H4 (cell line): ENCODE measurements at regions not wholly inside any gene's neighbourhood (a gene's known extent, or its start where the extent isn't known, plus 50 kb on each side); places are given as distances from the start of the nearest gene placed in this dataset.
A peak's percentile ranks its signal among the peaks of the same experiment; 100 is the strongest.

Experiments
- DNase-seq: peaks from one replicate; pipeline ENCODE4 v3.0.0-alpha.2; 2015; ENCODE audit warnings: low spot score

DNA sequence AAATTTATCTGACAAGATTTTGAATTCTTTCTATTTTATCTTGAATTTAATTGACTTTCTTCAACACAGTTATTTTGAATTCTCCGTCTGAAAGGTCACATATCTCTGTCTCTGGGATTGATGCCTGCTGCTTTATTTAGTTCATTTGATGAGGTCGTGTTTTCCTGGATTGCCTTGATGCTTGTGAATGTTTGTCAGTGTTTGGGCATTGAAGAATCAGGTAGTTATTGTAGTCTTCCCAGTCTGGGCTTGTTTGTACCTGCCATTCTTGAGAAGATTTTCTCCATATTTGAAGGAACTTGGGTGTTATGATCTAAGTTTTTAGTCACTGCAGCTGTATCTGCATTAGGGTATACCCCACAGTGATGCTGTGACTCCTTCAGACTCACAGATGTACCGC is 315.8 kb upstream of the DDHD1 start:
- DNase-seq: no peak

DNA sequence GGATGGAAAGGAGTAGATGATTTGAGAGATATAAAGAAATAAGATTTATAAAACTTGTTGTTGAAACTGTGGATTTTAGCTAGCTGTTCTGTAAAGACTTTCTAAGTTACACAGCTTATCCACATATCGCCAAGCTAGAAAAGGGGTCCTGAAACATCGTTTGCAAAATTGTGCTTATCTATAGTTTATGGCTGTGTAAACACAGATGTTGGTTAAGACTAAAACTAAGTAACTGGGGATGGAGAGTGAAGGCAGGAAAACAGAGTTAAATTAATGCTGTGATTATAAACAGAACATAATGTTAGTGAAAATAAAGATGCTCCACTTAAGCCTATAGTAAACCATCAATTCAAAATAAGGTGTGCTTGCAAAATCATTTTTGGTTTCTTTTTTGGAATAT is 311.3 kb upstream of the DDHD1 start:
- DNase-seq: no peak

DNA sequence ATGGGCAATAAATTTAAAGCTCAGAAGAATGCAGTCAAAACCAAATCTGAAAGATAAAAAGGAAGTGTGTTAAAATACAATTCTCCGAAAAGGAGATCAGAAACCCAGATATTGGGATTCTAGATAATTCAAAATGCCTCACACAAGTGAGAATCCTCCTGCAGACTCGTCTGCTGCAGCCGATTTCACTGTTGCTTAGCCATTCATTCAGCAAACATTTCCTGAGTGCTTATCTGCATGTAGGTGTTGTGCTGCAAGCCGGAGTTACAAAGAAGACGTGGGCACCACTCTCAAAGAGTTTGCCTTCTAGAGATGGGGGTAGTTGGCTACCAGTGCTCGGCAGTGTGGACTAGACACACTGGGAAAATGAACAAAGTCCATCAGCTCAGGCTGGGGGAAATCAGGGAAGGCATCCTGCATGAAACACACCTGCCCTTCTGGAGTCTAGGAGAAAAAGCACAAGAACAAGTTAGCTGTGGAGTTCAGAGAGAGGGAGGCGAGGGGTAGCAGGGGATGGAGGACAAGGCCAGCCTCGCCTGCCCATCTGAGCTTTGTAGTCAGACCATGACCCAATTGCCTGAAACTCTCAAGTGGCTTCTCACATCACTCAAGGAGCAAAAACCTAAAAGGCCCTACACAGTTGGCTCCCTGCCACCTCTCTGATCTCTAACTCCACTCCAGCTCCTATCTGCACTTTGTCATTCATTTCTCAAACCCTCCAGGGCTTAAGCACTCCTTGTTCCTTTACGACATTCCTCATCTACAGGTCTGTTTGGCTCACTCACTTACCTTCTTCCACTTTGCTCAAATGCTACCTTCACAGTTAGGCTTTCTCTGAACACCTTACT is 310.0 kb upstream of the DDHD1 start:
- DNase-seq: no peak

DNA sequence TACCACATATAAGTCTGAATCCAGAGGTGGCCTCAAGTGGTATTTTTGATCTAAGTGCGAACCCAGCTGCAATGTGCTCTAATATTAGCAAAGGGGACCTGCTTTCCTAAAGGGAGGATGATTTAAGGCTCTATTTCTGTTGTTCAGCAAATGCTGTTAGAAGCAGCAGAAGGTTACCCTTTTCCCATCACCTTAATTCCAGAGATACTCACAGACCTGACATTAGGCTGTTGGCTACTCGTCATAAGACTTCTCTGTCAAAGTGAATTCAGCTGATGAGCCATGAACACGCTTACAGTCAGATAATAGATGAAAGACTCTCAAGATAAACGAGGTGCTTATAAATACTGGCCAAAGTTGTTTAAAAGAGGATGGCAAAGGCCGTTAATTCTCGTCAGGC is 308.7 kb upstream of the DDHD1 start:
- no peak for DNase-seq

DNA sequence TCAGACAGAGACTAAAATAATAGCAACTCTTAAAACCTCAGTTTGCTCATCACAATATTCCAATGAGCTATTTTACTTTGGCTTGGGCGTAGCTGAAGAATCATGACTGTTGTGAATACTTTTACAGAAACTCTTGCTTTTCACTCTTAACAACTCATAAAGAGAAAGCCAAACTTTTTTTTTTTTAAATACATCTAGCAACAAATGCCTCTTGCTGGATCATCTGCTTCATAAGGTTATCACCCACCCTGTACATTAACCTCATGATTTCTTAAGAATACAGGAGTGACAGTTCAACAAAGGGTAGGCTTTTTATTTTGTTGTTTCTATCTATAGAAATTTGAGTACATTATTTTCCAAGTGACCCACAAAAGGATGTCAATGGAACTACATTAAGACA is 307.4 kb upstream of the DDHD1 start:
- no peak for DNase-seq

DNA sequence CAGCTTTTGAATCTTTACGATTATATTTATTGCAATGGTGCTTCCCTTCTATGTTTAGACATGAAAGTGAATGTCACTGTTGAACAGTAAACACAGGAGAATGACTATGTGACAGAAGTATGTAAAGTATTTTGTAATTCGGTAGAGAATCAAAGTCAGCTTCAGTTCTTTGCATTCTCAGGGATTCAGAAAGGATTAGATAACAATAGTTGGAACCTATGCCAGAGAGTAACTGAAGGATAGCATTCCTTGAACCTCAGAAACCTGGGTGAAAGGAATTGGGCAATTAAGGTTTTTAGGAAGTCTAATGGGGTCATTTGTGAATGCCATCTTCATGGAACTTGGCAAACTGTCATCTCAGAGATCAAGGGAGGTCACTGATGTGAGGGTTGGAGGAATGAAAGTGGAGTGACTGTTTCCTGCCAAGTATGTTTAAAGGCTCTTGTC is 305.3 kb upstream of the DDHD1 start:
- DNase-seq: peak; percentile 51

DNA sequence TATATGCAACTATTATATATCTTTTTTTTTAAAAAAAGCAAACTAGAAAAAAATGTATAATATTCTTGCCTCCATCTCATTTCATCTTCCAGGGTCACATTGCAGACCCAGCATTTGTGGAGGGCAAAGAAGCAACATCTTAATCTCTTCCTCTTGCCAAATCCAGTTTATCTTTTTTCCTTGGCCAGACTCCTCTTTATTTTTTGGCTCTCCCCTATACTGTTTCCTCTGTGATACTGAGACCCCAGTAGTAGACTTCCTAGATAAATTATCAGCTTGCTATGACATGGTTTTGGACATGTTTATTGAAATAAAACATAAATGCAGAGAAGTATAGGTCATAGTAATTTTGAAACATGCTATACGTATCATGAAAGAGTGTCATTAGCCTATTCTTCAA is 303.8 kb upstream of the DDHD1 start:
- DNase-seq: no peak

DNA sequence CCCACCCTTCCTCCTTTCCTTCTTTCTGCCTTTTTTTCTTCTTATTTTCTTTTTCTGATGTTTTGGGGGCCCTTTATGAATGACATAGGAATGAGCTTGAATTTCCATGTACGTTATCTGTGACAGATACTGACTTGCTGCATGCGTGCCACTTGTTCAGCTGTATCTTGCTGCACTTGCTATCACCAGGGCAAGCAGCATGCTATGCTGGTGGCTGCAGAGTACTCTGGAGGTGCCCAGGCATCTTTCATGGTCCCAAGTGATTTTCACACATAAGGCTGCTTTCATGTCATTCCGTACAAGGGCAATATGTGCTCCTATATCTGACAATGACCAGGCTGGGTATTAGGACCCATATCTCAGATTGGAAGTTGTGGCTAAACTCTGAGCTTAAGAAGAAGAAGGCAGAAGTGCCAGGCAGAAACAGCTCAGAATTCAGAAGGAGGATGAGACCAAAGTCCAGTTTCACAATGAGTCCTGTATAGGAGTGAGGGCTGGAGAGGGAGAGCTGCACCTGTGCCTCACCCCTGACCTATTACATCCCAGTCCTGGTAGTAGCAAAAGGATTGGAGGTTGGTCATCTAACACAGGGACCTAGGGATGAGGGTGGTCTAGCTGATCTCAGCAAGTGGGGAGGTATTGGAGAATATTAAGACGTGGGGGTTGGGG is 299.0 kb upstream of the DDHD1 start:
- DNase-seq: no peak

DNA sequence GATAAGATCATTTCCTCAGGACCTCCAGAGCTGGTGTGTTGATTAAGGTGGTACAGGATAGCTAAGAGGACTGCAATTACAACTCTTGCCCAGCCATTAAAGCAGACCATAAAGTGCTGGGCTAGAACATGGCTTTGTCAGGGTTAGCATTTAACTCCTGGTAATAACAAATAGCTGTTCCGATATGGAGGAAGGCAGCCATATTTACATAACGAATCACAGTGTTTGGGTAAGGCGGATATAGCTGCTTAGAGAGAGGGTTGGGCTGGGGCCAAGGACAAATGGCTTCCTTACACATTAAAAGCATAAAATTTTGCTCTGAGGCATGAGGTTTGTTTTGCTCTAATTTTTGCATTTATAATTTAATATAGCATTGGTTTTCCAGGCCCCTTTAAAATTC is 297.7 kb upstream of the DDHD1 start:
- DNase-seq: peak; percentile 14

DNA sequence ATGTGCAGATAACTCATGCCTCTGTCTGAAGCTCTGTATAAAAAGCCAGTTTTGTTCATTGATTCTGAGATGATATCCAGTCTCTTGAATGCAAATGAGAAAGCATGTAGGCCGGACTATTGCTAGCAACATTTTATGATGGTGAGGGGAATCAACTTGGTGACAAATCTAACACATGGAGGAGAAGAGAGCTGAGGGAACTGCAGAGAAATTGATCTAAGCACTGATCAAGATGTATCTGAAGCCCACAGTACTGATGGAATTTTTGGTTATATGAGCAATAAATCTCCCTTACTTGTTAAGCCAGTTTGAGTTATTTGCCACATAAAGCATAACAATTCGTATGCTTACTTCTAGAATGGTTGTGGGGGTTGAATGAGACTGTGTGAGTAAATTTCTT is 295.6 kb upstream of the DDHD1 start:
- DNase-seq: no peak

DNA sequence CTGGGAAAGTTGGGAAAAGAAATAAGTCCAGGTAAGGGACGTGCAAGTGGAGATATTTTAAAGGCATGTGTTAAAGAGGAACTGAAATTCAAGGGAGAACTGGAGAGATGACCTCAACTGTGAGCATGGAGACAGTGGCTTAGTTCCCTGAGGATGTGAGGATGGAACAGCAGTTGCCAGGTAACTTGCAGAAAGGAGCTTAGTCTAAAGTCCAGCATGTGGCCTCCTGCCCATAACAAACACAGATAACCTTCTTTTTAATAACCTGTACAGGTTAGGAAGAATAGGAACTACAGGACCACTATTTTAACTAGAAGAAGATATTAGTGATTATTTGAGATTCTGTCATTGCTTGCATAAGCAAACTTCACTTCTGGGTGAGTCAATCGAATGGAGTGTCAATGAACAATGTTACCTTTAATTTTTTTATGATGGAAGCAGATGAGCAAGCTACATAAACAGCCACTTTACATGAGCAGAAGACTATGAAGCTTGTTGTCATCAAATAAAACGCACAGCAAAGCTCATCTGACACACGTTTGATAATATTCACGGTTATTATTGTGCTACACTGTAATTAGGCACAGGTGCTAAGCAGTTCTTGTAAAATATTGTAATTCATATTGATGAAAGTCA is 291.7 kb upstream of the DDHD1 start:
- DNase-seq: no peak

DNA sequence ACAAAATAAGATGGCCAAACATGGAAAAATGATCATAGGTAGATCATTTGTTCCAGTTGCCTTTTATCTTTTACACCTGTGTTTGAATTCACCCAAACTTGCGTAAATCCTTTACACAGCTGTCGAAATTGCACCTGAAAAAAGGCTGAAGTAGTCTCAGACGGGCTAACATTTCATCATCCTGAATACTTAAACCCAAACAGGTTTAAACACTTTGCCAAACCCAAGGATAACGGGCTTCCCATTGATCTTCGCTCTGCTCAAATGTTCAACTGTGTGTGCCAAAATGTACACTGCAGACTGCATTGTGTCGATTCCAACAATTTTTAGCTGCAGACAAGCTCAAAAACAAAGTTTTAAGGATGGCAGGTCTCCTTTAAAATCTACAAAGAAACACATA is 288.7 kb upstream of the DDHD1 start:
- no peak for DNase-seq

DNA sequence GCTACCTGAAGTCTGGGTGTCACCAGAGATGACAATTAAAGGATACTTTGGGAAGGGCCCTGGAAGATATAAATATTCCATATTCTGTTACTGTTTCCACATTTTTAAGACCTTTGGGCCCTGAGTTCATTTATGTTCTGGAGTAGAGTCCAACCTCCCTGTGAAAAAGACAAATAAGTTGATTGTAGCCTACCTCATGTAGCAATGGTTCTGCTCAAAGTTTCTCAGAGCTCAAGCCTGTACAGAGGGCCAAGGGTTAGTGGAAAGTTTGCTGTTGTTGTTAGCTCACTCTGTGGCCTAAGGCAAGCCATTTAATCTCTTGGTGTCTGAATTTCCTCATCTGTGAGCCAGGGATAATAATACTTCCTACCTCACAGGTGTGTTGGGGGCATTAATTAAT is 284.7 kb upstream of the DDHD1 start:
- no peak for DNase-seq

DNA sequence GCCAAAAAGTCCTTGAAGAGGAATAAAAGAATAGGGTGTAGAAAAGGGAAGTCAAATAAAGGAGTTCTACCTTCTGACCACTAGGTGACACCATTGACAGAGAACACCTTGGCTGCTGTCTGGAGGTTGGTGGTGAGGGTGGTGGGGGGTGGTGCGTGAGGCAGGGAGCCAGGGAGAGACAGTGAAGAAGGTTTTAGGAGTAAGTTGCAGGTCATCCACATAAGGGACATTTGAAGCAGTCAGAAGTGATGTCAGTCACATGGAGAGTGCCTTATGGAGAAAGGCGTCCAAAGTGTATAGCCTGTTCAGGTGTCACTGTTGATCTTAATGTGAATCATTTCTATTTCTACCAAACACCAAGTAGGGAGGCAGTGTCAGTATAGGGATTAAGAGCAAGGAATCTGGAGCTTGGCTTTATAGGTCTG is 279.3 kb upstream of the DDHD1 start:
- DNase-seq: peak; percentile 58

DNA sequence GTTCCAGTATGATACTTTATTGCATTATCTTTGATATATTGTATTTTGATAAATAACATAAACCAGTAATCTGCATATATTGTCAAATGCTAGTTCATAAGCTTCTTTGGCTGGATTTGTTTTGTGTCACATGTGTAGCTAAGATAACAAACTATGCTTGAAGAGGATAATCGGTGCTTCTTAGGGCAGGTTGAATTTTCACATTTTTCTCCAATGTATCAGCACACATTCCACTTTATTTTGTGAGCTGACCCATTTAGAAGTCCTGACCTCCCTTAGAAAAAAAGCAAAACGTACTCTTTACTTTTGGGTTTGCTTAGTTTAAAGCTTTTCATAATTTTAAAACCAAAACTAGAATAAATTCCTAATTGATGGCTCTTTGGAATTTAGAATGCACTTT is 277.7 kb upstream of the DDHD1 start:
- DNase-seq: no peak

DNA sequence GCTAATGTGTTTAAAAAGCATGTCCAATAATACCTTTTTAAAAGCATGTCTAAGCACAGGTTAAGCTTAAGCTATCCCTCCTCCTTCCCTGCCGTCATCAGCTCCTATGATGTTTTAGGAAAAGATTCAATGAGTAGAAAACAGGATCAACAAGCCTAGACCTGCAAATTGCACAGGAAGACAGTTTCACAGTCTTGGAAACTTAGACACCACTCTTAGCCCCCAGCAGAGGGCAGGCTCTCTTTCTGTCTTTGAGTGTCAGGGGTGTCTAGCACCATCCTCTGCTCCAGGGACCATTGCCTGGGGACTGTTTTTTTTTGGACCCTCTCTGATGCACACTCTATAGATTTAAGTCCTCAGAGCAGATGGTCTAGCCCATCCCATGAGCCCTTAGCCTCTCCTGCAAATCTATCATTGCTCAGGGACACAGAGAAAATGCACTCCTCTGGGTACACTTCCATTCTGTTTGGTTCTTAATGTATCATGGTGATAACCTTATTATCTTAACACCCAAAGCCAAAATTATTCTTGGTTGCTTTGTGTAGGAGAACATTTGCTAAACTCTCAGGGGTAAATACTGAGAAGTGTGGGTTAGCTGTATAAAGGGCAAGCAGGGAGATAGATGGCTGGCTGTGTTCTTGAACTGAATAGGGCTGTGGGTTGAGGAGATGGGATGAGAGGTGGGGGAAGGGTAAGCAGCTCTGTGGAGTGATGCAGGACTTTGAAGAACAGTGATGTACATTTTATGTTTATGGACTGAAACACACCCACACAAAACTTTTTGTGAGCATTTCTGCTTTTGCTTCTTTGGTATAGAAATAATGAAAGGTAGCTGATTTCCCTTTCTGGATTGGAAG is 259.9 kb upstream of the DDHD1 start:
- DNase-seq: peak; percentile 9

DNA sequence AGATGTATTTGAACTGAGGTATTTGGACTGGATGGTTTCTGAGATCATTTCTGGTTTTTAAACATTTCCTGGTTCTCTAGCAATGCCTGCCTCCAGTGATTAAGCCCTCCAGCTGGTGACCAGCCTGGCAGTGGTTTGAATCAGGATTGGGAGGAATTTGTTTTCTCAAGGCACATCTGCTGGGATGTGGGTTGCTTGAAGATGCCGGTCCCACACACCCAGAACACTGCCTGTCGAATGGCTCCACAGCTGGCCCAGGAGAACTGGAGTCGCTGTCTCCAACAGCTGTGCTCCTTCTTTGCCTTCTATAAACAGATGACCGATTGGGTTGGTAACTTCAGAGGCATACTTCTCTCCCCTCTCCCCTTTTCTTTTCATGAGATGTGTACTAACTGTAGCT is 258.0 kb upstream of the DDHD1 start:
- peak; percentile 74 for DNase-seq

DNA sequence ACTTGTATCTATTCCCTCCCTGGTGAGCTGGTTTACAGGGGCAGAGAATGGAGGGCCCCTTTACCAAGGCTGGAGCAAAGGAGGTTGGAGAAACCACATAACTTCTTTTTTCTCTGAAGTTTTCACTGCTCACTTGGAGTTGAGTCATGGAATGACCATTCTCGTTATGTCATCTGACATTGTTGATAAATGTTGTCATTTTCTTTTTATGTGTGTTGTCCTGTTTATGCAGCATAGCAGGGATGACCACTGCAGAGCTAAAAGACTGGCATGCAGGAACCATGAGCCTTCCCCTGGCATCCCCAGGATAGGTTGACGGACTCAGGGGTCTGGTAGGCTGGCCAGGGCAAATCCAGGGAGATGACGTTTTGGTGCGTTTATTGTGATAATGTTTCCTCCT is 256.8 kb upstream of the DDHD1 start:
- peak; percentile 12 for DNase-seq

DNA sequence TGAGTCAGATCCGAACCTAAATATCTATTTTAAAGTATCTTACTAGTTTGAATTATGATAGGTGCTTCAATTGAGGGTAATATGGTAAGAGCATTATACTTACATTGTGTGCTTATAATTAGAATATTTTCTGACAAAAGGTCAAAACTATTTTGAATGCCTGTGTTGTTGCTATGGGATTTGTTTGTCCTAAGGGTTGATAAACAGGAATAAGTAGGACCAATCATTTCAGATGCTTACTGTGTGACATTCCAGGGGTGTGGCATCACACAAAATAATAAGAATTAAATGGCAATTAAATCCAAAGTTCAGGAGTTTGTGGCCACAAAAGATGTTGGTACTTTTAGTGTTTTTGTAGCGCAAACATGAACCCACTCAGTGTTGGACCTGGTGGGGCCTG is 256.2 kb upstream of the DDHD1 start:
- DNase-seq: no peak

DNA sequence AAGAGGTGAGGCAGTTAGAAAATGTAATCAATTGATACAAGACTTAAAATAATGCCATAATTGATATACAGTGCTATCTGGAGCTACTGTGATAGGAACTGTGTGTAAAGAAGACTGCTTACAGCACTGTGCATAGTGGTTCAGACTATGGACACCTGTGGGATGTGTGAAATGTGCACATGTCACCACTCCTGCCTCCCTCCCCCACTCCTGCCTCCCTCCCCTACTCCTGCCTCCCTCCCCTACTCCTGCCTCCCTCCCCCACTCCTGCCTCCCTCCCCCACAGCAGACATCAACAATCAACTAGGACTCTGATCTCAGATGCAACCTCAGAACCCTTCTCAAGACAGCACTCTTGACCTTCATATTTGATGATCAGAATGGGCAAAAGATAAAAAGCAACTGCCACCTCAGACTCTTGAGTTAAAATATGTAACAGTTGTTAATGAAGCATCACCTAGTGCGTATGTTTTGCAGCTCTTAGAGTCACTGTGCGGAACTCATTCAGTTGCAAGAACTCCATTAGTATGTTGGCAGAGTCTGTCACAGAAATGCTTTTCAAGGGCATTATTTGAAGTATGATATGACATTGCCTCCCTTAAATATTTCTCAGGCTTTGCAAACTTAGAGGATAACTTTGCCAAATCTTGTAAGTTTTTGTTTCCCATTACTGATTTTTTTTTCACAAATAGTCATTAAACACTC is 255.2 kb upstream of the DDHD1 start:
- DNase-seq: no peak

DNA sequence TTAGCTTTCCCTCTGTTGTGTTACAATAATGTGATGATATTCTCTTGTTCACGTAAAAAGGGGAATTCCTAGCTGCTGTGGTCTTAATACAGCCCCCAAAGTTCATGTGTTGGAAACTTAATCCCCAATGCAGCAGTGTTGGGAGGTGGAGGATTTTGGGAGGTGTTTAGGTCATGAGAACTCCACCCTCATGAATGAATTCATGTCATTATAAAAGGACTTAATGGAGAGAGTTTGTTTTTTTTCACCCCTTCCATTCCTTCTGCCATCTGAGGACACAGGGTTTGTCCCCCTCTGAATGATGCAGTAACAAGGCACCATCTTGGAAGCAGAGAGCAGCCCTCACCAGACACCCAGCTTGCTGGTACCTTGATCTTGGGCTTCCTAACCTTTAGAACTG is 253.4 kb upstream of the DDHD1 start:
- no peak for DNase-seq
